SK-N-SH (cell line): ENCODE measurements at regions not wholly inside any gene's neighbourhood (a gene's known extent, or its start where the extent isn't known, plus 50 kb on each side); places are given as distances from the start of the nearest gene placed in this dataset.
"Not testable (repeated sequence)": the region's sequence is repeated elsewhere in the genome, so short reads cannot be mapped to it uniquely, and the experiment has no call there.

Source experiments
- CTCF ChIA-PET: fragments of 300-600, 350-600 bp; formaldehyde crosslinking; extraction: SDS; loops from one replicate; lab custom pipeline; 2021; lab: Yijun Ruan, JAX
- POLR2A ChIA-PET: fragments of 350-600 bp; sonication (Branson Sonifier 250); formaldehyde crosslinking; extraction: SDS; loops from one replicate; lab custom pipeline; 2020; ENCODE audit warnings: antibody characterized with exemption, inconsistent platforms; lab: Yijun Ruan, JAX
- DNase-seq: peaks from one replicate; pipeline ENCODE4 v3.0.0; 2012
- H2AFZ ChIP-seq: fragments of 200-600 bp; sonication (generic); 2 replicates; pipeline ENCODE4 v1.8.1; 2016; ENCODE audit warnings: antibody characterized with exemption, mild to moderate bottlenecking, low read depth
- H3F3A ChIP-seq: fragments of 200-600 bp; sonication (generic); replicated peaks from 2 replicates; pipeline ENCODE3; 2016; ENCODE audit warnings: antibody characterized with exemption, mild to moderate bottlenecking; ENCODE audit not compliant: insufficient read depth
- H3K27ac ChIP-seq, 2 experiments: fragments of 200-500 bp in 1 of 2; fragments of 200-600 bp in 1 of 2; sonication (Bioruptor generic) in 1 of 2; sonication (generic), shearing (Covaris generic) in 1 of 2; 2 replicates each; pipeline versions ENCODE4 v1.5.1 to v1.6.1; 2014 to 2016; ENCODE audit warnings: low read depth in 2 of 2, inconsistent platforms in 1 of 2, low read length in 1 of 2, mild to moderate bottlenecking in 1 of 2, mixed read lengths in 1 of 2
- H3K27me3 ChIP-seq: fragments of 200-600 bp; sonication (generic), shearing (Covaris generic); 2 replicates; pipeline ENCODE4 v1.6.1; 2016; ENCODE audit warnings: mixed run types; ENCODE audit not compliant: insufficient read depth
- H3K36me3 ChIP-seq, 2 experiments: fragments of 200-500 bp in 1 of 2; fragments of 200-600 bp in 1 of 2; sonication (Bioruptor generic) in 1 of 2; sonication (generic) in 1 of 2; replicated peaks in 1 of 2; 2 replicates each; pipeline versions ENCODE3 to v1.5.1; 2014 to 2016; ENCODE audit warnings: low read length in 1 of 2, mild to moderate bottlenecking in 1 of 2; ENCODE audit not compliant: insufficient read depth in 2 of 2, control insufficient read depth in 1 of 2
- H3K4me1 ChIP-seq, 2 experiments: fragments of 200-500 bp in 1 of 2; fragments of 200-600 bp in 1 of 2; sonication (Bioruptor generic) in 1 of 2; sonication (generic), shearing (Covaris generic) in 1 of 2; 2 replicates each; pipeline versions ENCODE4 v1.5.1 to v1.6.1; 2014 to 2016; ENCODE audit warnings: low read depth in 1 of 2, low read length in 1 of 2, mixed run types in 1 of 2; ENCODE audit not compliant: insufficient read depth in 2 of 2, control insufficient read depth in 1 of 2
- H3K4me2 ChIP-seq: fragments of 200-600 bp; sonication (generic), shearing (Covaris generic); 2 replicates; pipeline ENCODE4 v1.6.1; 2017; ENCODE audit warnings: mixed run types
- H3K4me3 ChIP-seq, 2 experiments: fragments of 200-500 bp in 1 of 2; fragments of 200-600 bp in 1 of 2; sonication (Bioruptor generic) in 1 of 2; sonication (generic), shearing (Covaris generic) in 1 of 2; 2 replicates each; pipeline versions ENCODE4 v1.5.1 to v1.8.1; 2014 to 2016; ENCODE audit warnings: low read depth in 2 of 2, inconsistent platforms in 1 of 2, low read length in 1 of 2, mild to moderate bottlenecking in 1 of 2, mixed read lengths in 1 of 2, moderate library complexity in 1 of 2
- H3K79me2 ChIP-seq: fragments of 200-600 bp; sonication (generic); 2 replicates; pipeline ENCODE4 v1.8.1; 2017; ENCODE audit warnings: mild to moderate bottlenecking; ENCODE audit not compliant: insufficient read depth
- H3K9ac ChIP-seq: fragments of 200-600 bp; sonication (generic); 2 replicates; pipeline ENCODE4 v1.6.1; 2017; ENCODE audit warnings: mixed run types
- H3K9me2 ChIP-seq: fragments of 200-600 bp; sonication (generic); 2 replicates; pipeline ENCODE4 v1.6.1; 2017; ENCODE audit warnings: mixed run types
- H3K9me3 ChIP-seq: fragments of 200-600 bp; sonication (generic); 2 replicates; pipeline ENCODE4 v1.6.1; 2017; ENCODE audit warnings: mixed run types, mild to moderate bottlenecking, moderate library complexity
- H4K20me1 ChIP-seq: fragments of 200-600 bp; sonication (generic); 2 replicates; pipeline ENCODE4 v1.6.1; 2017; ENCODE audit warnings: mild to moderate bottlenecking, mixed run types; ENCODE audit not compliant: insufficient read depth
- CHD2 ChIP-seq: fragments of 150-350 bp; IDR thresholded peaks from 2 replicates; pipeline ENCODE4 v1.6.1; 2018; ENCODE audit warnings: low read length; ENCODE audit not compliant: partially characterized antibody
- CTCF ChIP-seq: fragments of 200-600 bp; sonication (generic); IDR thresholded peaks from 2 replicates; pipeline ENCODE4 v1.6.1; 2017; ENCODE audit warnings: antibody characterized with exemption, mild to moderate bottlenecking, moderate library complexity
- ELF1 ChIP-seq: IDR thresholded peaks from 2 replicates; pipeline ENCODE4 v1.4.0; 2012
- EP300 ChIP-seq, 2 experiments: IDR thresholded peaks; 2 replicates each; pipeline versions ENCODE4 v1.4.0 to v1.6.1; 2012; ENCODE audit warnings: borderline replicate concordance in 1 of 2, low read depth in 1 of 2, low read length in 1 of 2
- FOXM1 ChIP-seq: IDR thresholded peaks from 2 replicates; pipeline ENCODE4 v1.4.0; 2012; ENCODE audit warnings: low read depth, mild to moderate bottlenecking
- GATA2 ChIP-seq: sonication (generic); formaldehyde crosslinking; IDR thresholded peaks from 2 replicates; pipeline ENCODE4 v1.5.0; 2020; ENCODE audit warnings: mild to moderate bottlenecking, missing genetic modification reagents
- JUND ChIP-seq: IDR thresholded peaks from 2 replicates; pipeline ENCODE4 v1.4.0; 2012
- MAX ChIP-seq: IDR thresholded peaks from 2 replicates; pipeline ENCODE4 v1.4.0; 2012; ENCODE audit warnings: low read depth
- MXI1 ChIP-seq: IDR thresholded peaks from 2 replicates; pipeline ENCODE4 v1.6.1; 2012; ENCODE audit warnings: mild to moderate bottlenecking, low read depth, low read length, improper control_type of control experiment
- PBX3 ChIP-seq: IDR thresholded peaks from 2 replicates; pipeline ENCODE4; 2012
- POLR2AphosphoS5 ChIP-seq: IDR thresholded peaks from 2 replicates; pipeline ENCODE4 v1.6.1; 2012; ENCODE audit warnings: low read depth, low read length
- SIN3A ChIP-seq: IDR thresholded peaks from 2 replicates; pipeline ENCODE4 v1.6.1; 2012; ENCODE audit warnings: low read depth, mild to moderate bottlenecking, low read length, moderate library complexity, borderline replicate concordance
- TAF1 ChIP-seq: IDR thresholded peaks from 2 replicates; pipeline ENCODE4 v1.6.1; 2012; ENCODE audit warnings: low read depth, mild to moderate bottlenecking, low read length, moderate library complexity, borderline replicate concordance
- YY1 ChIP-seq: IDR thresholded peaks from 2 replicates; pipeline ENCODE4 v1.4.0; 2012; ENCODE audit warnings: low read depth, mild to moderate bottlenecking
- WGBS: methylation state at CpG from one replicate; pipeline ENCODE4 v1.1.6; 2017; ENCODE audit warnings: low lambda C conversion rate; 5-methylcytosine and 5-hydroxymethylcytosine counted together
- TF ChIP-seq, protein P1 (sequence below): IDR thresholded peaks from 2 replicates; pipeline ENCODE4 v1.4.0; 2012; ENCODE audit warnings: low read depth, borderline replicate concordance

GRCh38 chr13:34747056-34747455 is 195.0 kb upstream of the NBEA start:
- H3K36me3 ChIP-seq, H3K4me1 ChIP-seq, H3K4me2 ChIP-seq, H3K9me3 ChIP-seq, POLR2A ChIA-PET, CTCF ChIA-PET, DNase-seq, H3K9ac ChIP-seq, H2AFZ ChIP-seq, H3K9me2 ChIP-seq, H3K4me3 ChIP-seq, H3K79me2 ChIP-seq, H3K27me3 ChIP-seq, H3K27ac ChIP-seq, H3F3A ChIP-seq, H4K20me1 ChIP-seq: not testable (repeated sequence)
- WGBS = 92% methylated on average over 2 of the region's 5 CpGs

DNA sequence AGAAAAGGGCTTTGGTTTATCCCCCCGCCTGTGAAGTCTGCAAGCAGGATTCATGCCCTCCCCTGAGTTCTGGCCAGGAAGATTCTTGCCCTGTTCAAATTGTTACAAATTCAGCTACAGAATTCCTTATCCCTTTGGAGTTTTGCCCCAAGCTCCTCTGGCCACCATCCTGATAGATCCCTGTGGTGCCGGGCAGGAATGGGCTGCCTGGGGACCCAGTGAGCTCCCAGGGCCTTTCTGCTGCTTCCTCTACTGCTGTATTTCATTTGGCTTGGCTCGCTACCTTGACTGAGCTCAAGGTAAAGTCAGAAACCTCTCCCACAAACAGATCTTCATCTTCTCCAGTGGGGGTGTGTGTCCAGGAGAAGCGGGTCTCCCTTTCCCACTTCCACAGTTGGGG is 194.6 kb upstream of the NBEA start:
- ChIA-PET CTCF (no interaction called here), POLR2A (no interaction called here)
- H2AFZ ChIP-seq = no peak overlapping the region
- H3K4me1 ChIP-seq = peaks cover 0 to 3% of the 10 kb centered on the region in 2 experiments; a peak in 2 of 4 replicates
- no peaks in the 10 kb centered on the region for H3K79me2 ChIP-seq
- no peaks in the 10 kb centered on the region for H3K9me2 ChIP-seq
- TF ChIP-seq FOXM1 (no peak), CHD2 (no peak), ELF1 (no peak), MAX (no peak), PBX3 (no peak), JUND (no peak), TAF1 (no peak)
- no peaks in the 10 kb centered on the region for H3K27me3 ChIP-seq
- no peak overlapping the region for H3K9ac ChIP-seq
- no peak overlapping the region for H3K4me2 ChIP-seq
- 95% methylated on average over 4 of the region's 4 CpGs for WGBS
- H3K36me3 ChIP-seq = no peaks in the 10 kb centered on the region
- no peak for DNase-seq
- H3F3A ChIP-seq = no peaks in the 10 kb centered on the region
- H3K27ac ChIP-seq = no peak overlapping the region
- H4K20me1 ChIP-seq = no peaks in the 10 kb centered on the region
- no peaks in the 10 kb centered on the region for H3K9me3 ChIP-seq
- H3K4me3 ChIP-seq = no peak overlapping the region

- Histone ChIP-seq H3K9me2 (no peaks in the 10 kb centered on the region), H3K9me3 (no peaks in the 10 kb centered on the region), H3K4me3 (no peak overlapping the region), H3K27me3 (no peaks in the 10 kb centered on the region), H4K20me1 (no peaks in the 10 kb centered on the region), H3K79me2 (no peaks in the 10 kb centered on the region), H3K4me1 (peaks cover 0 to 3% of the 10 kb centered on the region in 2 experiments; a peak in 2 of 4 replicates), H3K27ac (no peak overlapping the region), H3F3A (no peaks in the 10 kb centered on the region), H2AFZ (no peak overlapping the region), H3K36me3 (no peaks in the 10 kb centered on the region), H3K9ac (no peak overlapping the region), H3K4me2 (no peak overlapping the region)
- DNase-seq = no peak
- ChIA-PET POLR2A (no interaction called here), CTCF (no interaction called here)
- WGBS = 86% methylated on average over 5 of the region's 5 CpGs
- TF ChIP-seq EP300 (IDR thresholded peaks at IDR 0.05; ENCODE audit: borderline replicate concordance in 1 of 2, low read depth in 1 of 2, low read length in 1 of 2) = no peak
- TF ChIP-seq MXI1 = no peak
- no peak for TF ChIP-seq CTCF
- TF ChIP-seq CHD2 = no peak
- no peak for TF ChIP-seq GATA2
- TF ChIP-seq ELF1 = no peak
- no peak for TF ChIP-seq FOXM1
- no peak for TF ChIP-seq POLR2AphosphoS5
- TF ChIP-seq SIN3A = no peak
- TF ChIP-seq, protein P1, sequence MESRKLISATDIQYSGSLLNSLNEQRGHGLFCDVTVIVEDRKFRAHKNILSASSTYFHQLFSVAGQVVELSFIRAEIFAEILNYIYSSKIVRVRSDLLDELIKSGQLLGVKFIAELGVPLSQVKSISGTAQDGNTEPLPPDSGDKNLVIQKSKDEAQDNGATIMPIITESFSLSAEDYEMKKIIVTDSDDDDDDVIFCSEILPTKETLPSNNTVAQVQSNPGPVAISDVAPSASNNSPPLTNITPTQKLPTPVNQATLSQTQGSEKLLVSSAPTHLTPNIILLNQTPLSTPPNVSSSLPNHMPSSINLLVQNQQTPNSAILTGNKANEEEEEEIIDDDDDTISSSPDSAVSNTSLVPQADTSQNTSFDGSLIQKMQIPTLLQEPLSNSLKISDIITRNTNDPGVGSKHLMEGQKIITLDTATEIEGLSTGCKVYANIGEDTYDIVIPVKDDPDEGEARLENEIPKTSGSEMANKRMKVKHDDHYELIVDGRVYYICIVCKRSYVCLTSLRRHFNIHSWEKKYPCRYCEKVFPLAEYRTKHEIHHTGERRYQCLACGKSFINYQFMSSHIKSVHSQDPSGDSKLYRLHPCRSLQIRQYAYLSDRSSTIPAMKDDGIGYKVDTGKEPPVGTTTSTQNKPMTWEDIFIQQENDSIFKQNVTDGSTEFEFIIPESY = no peak
- no peak for TF ChIP-seq YY1
Observed at GRCh38 chr13:34748073-34748472, 194.0 kb upstream of the NBEA start.
